GM23248 (cell line): ENCODE measurements at regions not wholly inside any gene's neighbourhood (a gene's known extent, or its start where the extent isn't known, plus 50 kb on each side); places are given as distances from the start of the nearest gene placed in this dataset.

Experiments used
- EZH2 ChIP-seq: fragments of 200-600 bp; sonication (generic); IDR thresholded peaks from 2 replicates; pipeline ENCODE4 v1.6.1; 2018; ENCODE audit warnings: antibody characterized with exemption, mild to moderate bottlenecking; ENCODE audit not compliant: insufficient read depth, poor library complexity, severe bottlenecking
- EZH2phosphoT487 ChIP-seq: fragments of 200-600 bp; sonication (generic); IDR thresholded peaks from 2 replicates; pipeline ENCODE4 v1.6.1; 2018; ENCODE audit warnings: antibody characterized with exemption, moderate library complexity, mild to moderate bottlenecking, low read depth; ENCODE audit not compliant: insufficient read depth

- TF ChIP-seq EZH2phosphoT487 (no peak), EZH2 (no peak)
These were observed 878.2 kb upstream of the MBL2 start for GRCh38 chr10:53650794-53651193.
